ENCODE measurements at regions not wholly inside any gene's neighbourhood (a gene's known extent, or its start where the extent isn't known, plus 50 kb on each side); places are given as distances from the start of the nearest gene placed in this dataset.
A peak's percentile ranks its signal among the peaks of the same experiment; 100 is the strongest.

GRCh38 chr15:88394553-88395145 lies 72.5 kb downstream of the MRPL46 start:
- DNase-seq (ENCODE audit: low read depth): peak; percentile 15
- Histone ChIP-seq H3K9ac (ENCODE audit: low read length) (no peak overlapping the region), H3K36me3 (ENCODE audit: control insufficient read depth, insufficient read depth, low read length, severe bottlenecking) (no peaks in the 10 kb centered on the region), H3K4me3 (ENCODE audit: low read length) (no peak overlapping the region), H3K9me3 (ENCODE audit: control insufficient read depth, low read length) (no peaks in the 10 kb centered on the region), H3K27me3 (replicated peaks; ENCODE audit: control insufficient read depth, insufficient read depth, low read length) (peaks cover 4% of the 10 kb centered on the region), H3K4me1 (ENCODE audit: control insufficient read depth, insufficient read depth, low read length) (peaks cover 12% of the 10 kb centered on the region)

- H3K4me1 ChIP-seq (ENCODE audit: control insufficient read depth, insufficient read depth, low read length): peaks cover 12% of the 10 kb centered on the region
- no peak overlapping the region for H3K9ac ChIP-seq (ENCODE audit: low read length)
- H3K9me3 ChIP-seq (ENCODE audit: control insufficient read depth, low read length): no peaks in the 10 kb centered on the region
- H3K4me3 ChIP-seq (ENCODE audit: low read length): no peak overlapping the region
- no peak for DNase-seq (ENCODE audit: low read depth)
- H3K27me3 ChIP-seq (replicated peaks; ENCODE audit: control insufficient read depth, insufficient read depth, low read length): peaks cover 4% of the 10 kb centered on the region
- H3K36me3 ChIP-seq (ENCODE audit: control insufficient read depth, insufficient read depth, low read length, severe bottlenecking): no peaks in the 10 kb centered on the region
Measured at GRCh38 chr15:88393719-88394519, 73.3 kb downstream of the MRPL46 start.

GRCh38 chr15:88391700-88392099 lies 75.5 kb downstream of the MRPL46 start:
- Histone ChIP-seq H3K4me1 (ENCODE audit: control insufficient read depth, insufficient read depth, low read length) (peaks cover 12% of the 10 kb centered on the region), H3K9me3 (ENCODE audit: control insufficient read depth, low read length) (no peaks in the 10 kb centered on the region), H3K9ac (ENCODE audit: low read length) (no peak overlapping the region), H3K36me3 (ENCODE audit: control insufficient read depth, insufficient read depth, low read length, severe bottlenecking) (no peaks in the 10 kb centered on the region), H3K4me3 (ENCODE audit: low read length) (no peak overlapping the region), H3K27me3 (replicated peaks; ENCODE audit: control insufficient read depth, insufficient read depth, low read length) (peaks cover 4% of the 10 kb centered on the region)
- no peak for DNase-seq (ENCODE audit: low read depth)

GRCh38 chr15:88391006-88391405 lies 76.2 kb downstream of the MRPL46 start:
- H3K9ac ChIP-seq (ENCODE audit: low read length): no peak overlapping the region
- peaks cover 12% of the 10 kb centered on the region for H3K4me1 ChIP-seq (ENCODE audit: control insufficient read depth, insufficient read depth, low read length)
- H3K9me3 ChIP-seq (ENCODE audit: control insufficient read depth, low read length): no peaks in the 10 kb centered on the region
- peaks cover 4% of the 10 kb centered on the region for H3K27me3 ChIP-seq (replicated peaks; ENCODE audit: control insufficient read depth, insufficient read depth, low read length)
- no peaks in the 10 kb centered on the region for H3K36me3 ChIP-seq (ENCODE audit: control insufficient read depth, insufficient read depth, low read length, severe bottlenecking)
- no peak overlapping the region for H3K4me3 ChIP-seq (ENCODE audit: low read length)
- DNase-seq (ENCODE audit: low read depth): no peak

GRCh38 chr15:88390164-88390901 lies 76.9 kb downstream of the MRPL46 start:
- Histone ChIP-seq H3K4me1 (ENCODE audit: control insufficient read depth, insufficient read depth, low read length) (peaks cover 12% of the 10 kb centered on the region), H3K36me3 (ENCODE audit: control insufficient read depth, insufficient read depth, low read length, severe bottlenecking) (no peaks in the 10 kb centered on the region), H3K27me3 (replicated peaks; ENCODE audit: control insufficient read depth, insufficient read depth, low read length) (peaks cover 4% of the 10 kb centered on the region), H3K4me3 (ENCODE audit: low read length) (no peak overlapping the region), H3K9ac (ENCODE audit: low read length) (no peak overlapping the region), H3K9me3 (ENCODE audit: control insufficient read depth, low read length) (no peaks in the 10 kb centered on the region)
- DNase-seq (ENCODE audit: low read depth): peak; percentile 13

- no peak for DNase-seq (ENCODE audit: low read depth)
- Histone ChIP-seq H3K9me3 (ENCODE audit: control insufficient read depth, low read length) (no peaks in the 10 kb centered on the region), H3K4me3 (ENCODE audit: low read length) (no peak overlapping the region), H3K4me1 (ENCODE audit: control insufficient read depth, insufficient read depth, low read length) (peaks cover 6% of the 10 kb centered on the region), H3K9ac (ENCODE audit: low read length) (no peak overlapping the region), H3K27me3 (replicated peaks; ENCODE audit: control insufficient read depth, insufficient read depth, low read length) (peaks cover 4% of the 10 kb centered on the region), H3K36me3 (ENCODE audit: control insufficient read depth, insufficient read depth, low read length, severe bottlenecking) (no peaks in the 10 kb centered on the region)
Measured at GRCh38 chr15:88389120-88389519, 78.1 kb downstream of the MRPL46 start.

GRCh38 chr15:88388686-88389085 lies 78.5 kb downstream of the MRPL46 start:
- peaks cover 6% of the 10 kb centered on the region for H3K4me1 ChIP-seq (ENCODE audit: control insufficient read depth, insufficient read depth, low read length)
- no peak overlapping the region for H3K4me3 ChIP-seq (ENCODE audit: low read length)
- no peak for DNase-seq (ENCODE audit: low read depth)

GRCh38 chr15:88385078-88385700 lies 82.0 kb downstream of the MRPL46 start:
- Histone ChIP-seq H3K36me3 (ENCODE audit: control insufficient read depth, insufficient read depth, low read length, severe bottlenecking) (no peaks in the 10 kb centered on the region), H3K9ac (ENCODE audit: low read length) (no peak overlapping the region), H3K9me3 (ENCODE audit: control insufficient read depth, low read length) (no peaks in the 10 kb centered on the region), H3K27me3 (replicated peaks; ENCODE audit: control insufficient read depth, insufficient read depth, low read length) (peaks cover 4% of the 10 kb centered on the region), H3K4me1 (ENCODE audit: control insufficient read depth, insufficient read depth, low read length) (peaks cover 3% of the 10 kb centered on the region), H3K4me3 (ENCODE audit: low read length) (no peak overlapping the region)
- DNase-seq (ENCODE audit: low read depth): peak; percentile 44

More at GRCh38 chr15:88388686-88389085, 78.5 kb downstream of the MRPL46 start:
- Histone ChIP-seq H3K9ac (ENCODE audit: low read length) (no peak overlapping the region), H3K9me3 (ENCODE audit: control insufficient read depth, low read length) (no peaks in the 10 kb centered on the region), H3K27me3 (replicated peaks; ENCODE audit: control insufficient read depth, insufficient read depth, low read length) (peaks cover 4% of the 10 kb centered on the region), H3K36me3 (ENCODE audit: control insufficient read depth, insufficient read depth, low read length, severe bottlenecking) (no peaks in the 10 kb centered on the region)

- Histone ChIP-seq H3K9me3 (ENCODE audit: control insufficient read depth, low read length) (no peaks in the 10 kb centered on the region), H3K36me3 (ENCODE audit: control insufficient read depth, insufficient read depth, low read length, severe bottlenecking) (no peaks in the 10 kb centered on the region), H3K4me1 (ENCODE audit: control insufficient read depth, insufficient read depth, low read length) (no peaks in the 10 kb centered on the region), H3K9ac (ENCODE audit: low read length) (no peak overlapping the region), H3K4me3 (ENCODE audit: low read length) (no peak overlapping the region), H3K27me3 (replicated peaks; ENCODE audit: control insufficient read depth, insufficient read depth, low read length) (peaks cover 4% of the 10 kb centered on the region)
- DNase-seq (ENCODE audit: low read depth): no peak
Measured at GRCh38 chr15:88383354-88383753, 83.8 kb downstream of the MRPL46 start.

GRCh38 chr15:88382482-88382983 lies 84.7 kb downstream of the MRPL46 start:
- Histone ChIP-seq H3K27me3 (replicated peaks; ENCODE audit: control insufficient read depth, insufficient read depth, low read length) (peaks cover 4% of the 10 kb centered on the region), H3K4me1 (ENCODE audit: control insufficient read depth, insufficient read depth, low read length) (no peaks in the 10 kb centered on the region), H3K9ac (ENCODE audit: low read length) (no peak overlapping the region), H3K36me3 (ENCODE audit: control insufficient read depth, insufficient read depth, low read length, severe bottlenecking) (no peaks in the 10 kb centered on the region), H3K4me3 (ENCODE audit: low read length) (no peak overlapping the region), H3K9me3 (ENCODE audit: control insufficient read depth, low read length) (no peaks in the 10 kb centered on the region)
- DNase-seq (ENCODE audit: low read depth): peak; percentile 36

- Histone ChIP-seq H3K9ac (ENCODE audit: low read length) (no peak overlapping the region), H3K4me1 (ENCODE audit: control insufficient read depth, insufficient read depth, low read length) (peaks cover 12% of the 10 kb centered on the region), H3K9me3 (ENCODE audit: control insufficient read depth, low read length) (no peaks in the 10 kb centered on the region), H3K4me3 (ENCODE audit: low read length) (no peak overlapping the region), H3K27me3 (replicated peaks; ENCODE audit: control insufficient read depth, insufficient read depth, low read length) (peaks cover 4% of the 10 kb centered on the region), H3K36me3 (ENCODE audit: control insufficient read depth, insufficient read depth, low read length, severe bottlenecking) (no peaks in the 10 kb centered on the region)
- peak; percentile 33 for DNase-seq (ENCODE audit: low read depth)
Measured at GRCh38 chr15:88378188-88378637, 89.0 kb downstream of the MRPL46 start.
